HG03045 (cell line): ENCODE measurements at regions not wholly inside any gene's neighbourhood (a gene's known extent, or its start where the extent isn't known, plus 50 kb on each side); places are given as distances from the start of the nearest gene placed in this dataset.

Experiments used
- ATAC-seq: cut with Tn5 transposase; IDR thresholded peaks from one replicate; pipeline ENCODE4 v1.9.1; 2021; ENCODE audit warnings: mild to moderate bottlenecking, moderate library complexity; ENCODE audit not compliant: unreplicated experiment

DNA sequence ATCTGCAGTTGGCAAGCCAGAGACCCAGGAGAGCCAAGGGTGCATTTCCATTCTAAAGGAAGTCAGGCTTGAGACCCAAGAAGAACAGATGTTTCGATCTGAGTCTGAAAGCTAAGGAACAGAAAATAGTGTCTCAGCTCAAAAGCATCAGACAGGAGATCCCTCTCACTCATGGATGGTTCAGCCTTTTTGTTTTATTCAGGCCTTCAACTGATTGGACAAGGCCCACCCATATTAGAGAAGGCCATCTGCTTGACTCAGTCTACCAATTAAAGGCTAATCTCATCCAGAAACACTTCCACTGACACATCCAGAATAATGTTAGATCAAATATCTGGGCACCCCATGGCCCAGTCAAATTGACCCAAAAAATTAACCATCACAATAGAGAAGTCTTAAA, 255.0 kb downstream of the TXNL1 start:
- ATAC-seq: no peak

- no peak for ATAC-seq
These were observed 255.9 kb downstream of the TXNL1 start for GRCh38 chr18:56382541-56382940.

- ATAC-seq: no peak
These were observed 257.2 kb downstream of the TXNL1 start for GRCh38 chr18:56381196-56381595.

- no peak for ATAC-seq
These were observed 257.7 kb downstream of the TXNL1 start for GRCh38 chr18:56380685-56381084.

GRCh38 chr18:56379256-56379655, 259.1 kb downstream of the TXNL1 start:
- ATAC-seq: no peak

- ATAC-seq: no peak
These were observed 261.2 kb downstream of the TXNL1 start for GRCh38 chr18:56377231-56377630.

GRCh38 chr18:56374007-56374655, 264.3 kb downstream of the TXNL1 start:
- no peak for ATAC-seq

- no peak for ATAC-seq
These were observed 264.8 kb downstream of the TXNL1 start for GRCh38 chr18:56373601-56374000.

- ATAC-seq: no peak
These were observed 270.3 kb downstream of the TXNL1 start for GRCh38 chr18:56368066-56368465.

DNA sequence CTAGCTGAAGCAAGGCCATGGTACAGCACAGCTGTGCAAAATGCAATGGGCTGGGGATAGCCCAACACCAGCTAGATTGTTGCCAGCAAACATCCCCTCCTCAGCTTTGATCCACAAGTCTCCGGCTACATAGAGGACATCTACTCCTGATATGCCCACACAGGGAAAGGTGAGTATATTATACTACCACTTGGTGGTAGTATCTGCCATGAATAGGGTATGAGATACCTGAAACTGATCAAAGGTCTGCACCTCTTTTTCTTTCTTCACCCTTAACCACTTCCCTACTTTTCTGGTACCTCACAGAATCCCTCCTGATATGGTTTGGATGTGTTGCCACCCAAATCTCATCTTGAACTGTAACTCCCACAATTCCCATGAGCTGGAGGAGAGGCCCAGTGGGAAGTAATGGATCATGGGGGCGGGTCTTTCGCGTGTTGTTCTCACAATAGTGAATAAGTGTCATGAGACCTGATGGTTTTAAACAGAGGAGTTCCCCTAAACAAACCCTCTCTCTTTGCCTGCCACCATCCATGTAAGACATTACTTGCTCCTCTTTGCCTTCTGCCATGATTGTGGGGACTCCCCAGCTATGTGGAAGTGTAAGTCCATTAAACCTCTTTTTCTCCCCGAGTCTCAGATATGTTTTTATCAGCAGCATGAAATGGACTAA, 279.6 kb downstream of the TXNL1 start:
- ATAC-seq: no peak

GRCh38 chr18:56353663-56354260, 284.6 kb downstream of the TXNL1 start:
- ATAC-seq: no peak

DNA sequence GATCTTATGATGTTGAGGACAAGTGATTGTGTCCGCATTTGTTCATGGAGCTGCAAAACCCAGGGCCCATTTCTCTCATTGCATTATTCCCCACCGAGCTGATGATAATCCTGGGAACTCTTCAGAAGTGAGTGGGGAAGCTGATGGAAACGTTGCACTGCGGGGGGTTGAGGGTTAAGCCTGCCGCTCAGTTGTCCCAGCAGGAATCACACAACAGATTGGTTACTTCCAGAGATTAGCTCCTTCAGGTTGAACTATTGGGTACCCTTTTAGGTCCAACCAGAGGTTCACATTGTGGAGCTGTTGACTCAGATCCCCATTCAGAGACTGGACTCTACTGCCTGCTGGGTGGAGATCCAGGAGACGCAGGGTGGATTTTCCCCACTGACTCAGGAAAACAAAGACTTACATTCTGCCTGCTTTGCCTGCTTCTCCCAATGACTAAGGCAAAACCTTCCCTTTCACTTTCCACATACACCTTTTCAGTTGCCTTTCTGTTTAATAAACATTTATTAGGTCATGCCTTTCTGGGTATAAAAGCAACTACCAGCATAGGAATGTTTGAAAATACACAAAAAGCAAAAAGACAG, 286.4 kb downstream of the TXNL1 start:
- ATAC-seq: no peak

GRCh38 chr18:56337507-56337906, 300.9 kb downstream of the TXNL1 start:
- ATAC-seq: no peak

DNA sequence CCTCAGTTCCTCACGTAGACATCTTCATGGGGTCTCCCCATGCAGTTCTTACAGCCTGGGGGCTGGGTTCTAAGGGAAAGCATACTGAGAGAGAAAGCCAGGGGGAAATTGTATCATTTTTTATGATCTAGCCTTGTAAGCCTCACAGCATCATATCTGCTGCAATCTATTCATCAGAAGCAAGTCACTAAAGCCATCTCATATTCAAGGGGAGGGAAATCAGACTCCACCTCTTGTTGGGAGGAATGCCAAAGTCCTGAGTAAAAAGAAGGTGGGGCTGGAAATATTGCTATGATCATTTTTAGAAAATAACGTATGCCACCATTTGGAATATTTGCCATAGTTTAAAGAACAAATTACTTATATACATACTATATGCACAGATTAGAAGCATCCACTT, 304.6 kb downstream of the TXNL1 start:
- no peak for ATAC-seq

DNA sequence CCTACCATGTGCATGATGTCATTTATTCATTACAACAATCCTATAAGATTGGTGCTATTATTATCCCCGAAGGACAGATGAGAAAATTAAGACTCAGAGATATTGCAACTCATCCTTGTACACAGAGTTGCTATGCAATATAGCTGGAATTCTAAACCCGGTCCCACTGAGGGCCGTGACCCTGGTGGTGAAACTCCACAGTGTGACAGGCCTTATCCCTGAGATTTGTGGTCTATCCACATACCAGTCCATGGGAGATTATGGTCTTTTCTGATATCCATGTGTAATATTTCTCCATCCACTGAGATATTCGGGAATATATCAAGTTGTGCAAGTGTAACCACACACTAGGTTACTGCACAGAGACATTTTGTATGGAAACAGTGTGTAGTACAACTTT, 305.2 kb downstream of the TXNL1 start:
- no peak for ATAC-seq

DNA sequence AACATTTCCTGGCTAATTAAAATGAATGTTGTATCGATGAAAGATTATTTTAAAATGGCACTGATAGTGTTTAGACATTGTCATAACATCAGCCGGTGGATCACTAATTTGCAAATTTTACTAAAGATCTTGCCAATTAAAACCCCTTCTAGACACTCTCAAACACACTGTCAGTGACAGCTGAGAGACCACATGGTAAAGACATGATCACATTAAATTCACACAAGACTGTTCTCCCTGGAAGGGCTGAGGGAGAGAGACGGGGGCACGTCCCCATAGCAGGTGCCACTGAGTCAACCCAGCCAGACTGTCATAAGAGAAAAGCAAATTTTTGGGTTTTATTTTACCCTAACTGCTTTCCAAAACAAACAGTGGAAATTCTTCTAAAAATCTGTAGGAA, 306.0 kb downstream of the TXNL1 start:
- no peak for ATAC-seq

GRCh38 chr18:56330366-56331110, 307.9 kb downstream of the TXNL1 start:
- ATAC-seq: no peak

GRCh38 chr18:56329536-56329935, 308.9 kb downstream of the TXNL1 start:
- ATAC-seq: no peak

- ATAC-seq: no peak
These were observed 311.1 kb downstream of the TXNL1 start for GRCh38 chr18:56327191-56327885.

DNA sequence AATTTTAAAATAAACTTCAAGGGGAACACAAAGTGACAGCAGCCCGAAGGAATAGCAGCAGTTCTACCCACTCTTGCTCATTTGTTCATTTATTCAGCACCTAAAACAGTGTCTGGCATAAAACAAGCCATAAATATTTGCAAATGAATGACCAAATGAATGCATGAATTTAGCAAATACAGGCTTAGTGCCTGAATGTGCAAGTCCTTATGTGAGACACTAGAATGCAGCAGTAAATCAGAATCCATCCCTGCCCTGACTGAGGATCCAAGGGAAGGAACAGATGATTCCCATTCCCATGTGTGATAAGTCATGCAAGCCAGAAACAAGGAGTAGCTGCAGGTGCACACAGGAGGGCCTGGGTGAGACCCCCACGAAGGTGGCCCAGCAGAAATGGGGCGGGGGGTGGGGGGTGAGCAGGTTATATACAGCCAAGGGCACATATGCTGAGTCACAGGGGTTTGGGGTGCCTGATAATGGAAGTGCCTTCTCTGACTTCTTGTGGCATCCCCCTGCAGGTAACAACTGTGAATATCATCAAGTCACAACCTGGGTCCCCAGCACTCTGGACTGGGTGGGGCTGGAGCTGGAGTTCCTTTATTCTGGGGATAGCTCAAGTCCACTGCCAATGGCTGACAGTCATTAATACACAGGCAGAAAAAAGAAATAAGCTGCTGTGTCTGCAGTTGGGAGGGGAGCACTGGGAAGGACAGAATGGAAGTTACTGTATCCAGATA, 311.9 kb downstream of the TXNL1 start:
- ATAC-seq: no peak
